ENCODE measurements at regions not wholly inside any gene's neighbourhood (a gene's known extent, or its start where the extent isn't known, plus 50 kb on each side); places are given as distances from the start of the nearest gene placed in this dataset.

DNA sequence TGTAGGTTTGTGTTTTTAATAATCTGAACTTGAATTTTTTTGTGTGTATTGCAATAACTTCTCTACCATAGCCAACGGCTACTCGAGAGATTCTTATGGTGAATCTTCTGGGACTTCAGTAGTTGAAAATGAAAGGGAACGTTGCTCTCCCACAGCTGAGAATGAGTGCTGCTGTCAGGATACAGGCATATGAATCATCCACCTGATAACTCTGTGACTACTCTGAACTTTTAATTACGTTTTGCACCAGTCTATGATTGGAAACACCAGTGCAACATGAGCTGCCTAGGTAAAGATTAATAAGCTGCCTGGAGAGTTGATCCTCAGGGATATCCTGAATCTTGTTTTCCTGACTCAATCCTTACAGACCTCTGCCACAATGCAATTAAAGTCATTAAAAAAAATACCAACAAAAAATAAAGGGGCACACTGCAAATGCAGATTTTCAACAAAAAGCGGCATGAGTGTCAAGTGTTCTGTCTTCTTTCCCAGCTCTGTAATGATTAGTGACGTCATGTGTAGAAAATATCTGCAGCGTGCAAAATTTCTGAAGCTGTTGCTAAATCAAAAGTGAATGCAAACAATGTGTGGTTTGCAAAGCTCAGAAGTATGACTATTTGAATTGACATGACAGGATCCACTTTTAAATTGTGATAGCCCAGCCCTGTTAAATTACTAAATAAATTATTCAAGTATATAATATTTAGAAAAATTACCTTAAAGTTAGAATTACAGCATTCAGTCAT lies 432.2 kb downstream of the HTR1B start:
- no peak overlapping the region for H3K27ac ChIP-seq (ENCODE audit: low read depth in 1 of 3, low read length in 2 of 3)
- no peak for FAIRE-seq
- no peak overlapping the region for H3K4me3 ChIP-seq (ENCODE audit: low read depth in 1 of 3, low read length in 3 of 3)
- no peaks in the 10 kb centered on the region for H3K36me3 ChIP-seq (ENCODE audit: control insufficient read depth in 3 of 3, insufficient read depth in 2 of 3, low read depth in 1 of 3, low read length in 3 of 3)
- no peaks in the 10 kb centered on the region for H3K4me1 ChIP-seq (ENCODE audit: control insufficient read depth in 3 of 3, insufficient read depth in 2 of 3, low read depth in 1 of 3, low read length in 2 of 3)
- no peaks in the 10 kb centered on the region for H3K27me3 ChIP-seq (ENCODE audit: control insufficient read depth in 3 of 3, insufficient read depth in 3 of 3, low read length in 3 of 3)
- WGBS, 3 donors, result 74 to 82% (median 80%) methylated on average over 7 of the region's 7 CpGs
- no peak for DNase-seq
- H3K9me3 ChIP-seq (ENCODE audit: control insufficient read depth in 2 of 2, insufficient read depth in 1 of 2, low read depth in 1 of 2, low read length in 1 of 2), result no peaks in the 10 kb centered on the region

DNA sequence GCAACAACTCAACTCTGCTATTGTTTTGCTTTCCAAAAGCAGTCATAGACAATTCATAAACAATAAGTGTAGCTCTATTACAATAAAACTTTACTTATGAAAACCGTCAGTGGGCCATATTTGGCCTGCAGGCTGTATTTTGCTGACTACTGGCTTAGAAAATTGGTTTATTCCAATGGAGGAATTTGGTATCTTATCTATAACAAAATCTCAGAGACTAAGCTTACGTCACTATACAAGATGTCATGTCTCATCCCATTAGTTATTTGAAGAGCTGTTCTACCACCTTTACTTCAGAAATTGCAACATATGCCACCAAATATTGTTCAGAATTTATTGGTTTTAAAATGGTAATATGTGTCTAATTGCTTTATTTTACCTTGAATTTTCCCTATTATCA lies 436.9 kb downstream of the HTR1B start:
- Histone ChIP-seq H3K27me3 (ENCODE audit: control insufficient read depth in 3 of 3, insufficient read depth in 3 of 3, low read length in 3 of 3) (no peaks in the 10 kb centered on the region), H3K36me3 (ENCODE audit: control insufficient read depth in 3 of 3, insufficient read depth in 2 of 3, low read depth in 1 of 3, low read length in 3 of 3) (no peaks in the 10 kb centered on the region), H3K9me3 (ENCODE audit: control insufficient read depth in 2 of 2, insufficient read depth in 1 of 2, low read depth in 1 of 2, low read length in 1 of 2) (no peaks in the 10 kb centered on the region), H3K4me1 (ENCODE audit: control insufficient read depth in 3 of 3, insufficient read depth in 2 of 3, low read depth in 1 of 3, low read length in 2 of 3) (no peaks in the 10 kb centered on the region), H3K27ac (ENCODE audit: low read depth in 1 of 3, low read length in 2 of 3) (no peak overlapping the region), H3K4me3 (ENCODE audit: low read depth in 1 of 3, low read length in 3 of 3) (no peak overlapping the region)
- FAIRE-seq (no peak), DNase-seq (no peak)
- 68 to 79% (median 71%) methylated on average over 2 of the region's 2 CpGs for WGBS, 3 donors

DNA sequence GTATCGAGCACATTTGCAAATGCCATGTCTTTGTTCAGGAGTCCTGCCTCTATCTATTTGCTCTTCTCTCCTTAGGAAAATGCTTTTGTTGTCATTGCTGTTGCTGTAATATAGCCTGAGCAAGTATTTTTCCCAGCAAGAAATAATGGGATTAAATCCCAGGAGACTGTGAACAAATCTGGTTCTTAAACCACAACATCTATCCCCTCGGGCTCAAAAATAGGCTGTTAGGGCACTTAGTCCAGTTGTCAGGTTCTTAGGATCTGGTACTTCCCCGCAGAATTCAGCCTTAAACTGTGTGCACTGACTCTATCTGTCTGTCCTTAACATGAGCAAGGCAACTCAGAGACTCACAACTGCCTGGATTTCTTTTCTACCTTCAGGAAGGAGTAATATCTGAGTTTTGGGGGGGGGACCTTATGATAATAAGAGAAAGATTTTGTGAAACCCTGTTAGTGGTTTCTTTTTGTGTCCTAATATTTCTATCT lies 437.5 kb downstream of the HTR1B start:
- FAIRE-seq, result no peak
- 78 to 87% (median 85%) methylated on average over 3 of the region's 3 CpGs for WGBS, 3 donors

DNA sequence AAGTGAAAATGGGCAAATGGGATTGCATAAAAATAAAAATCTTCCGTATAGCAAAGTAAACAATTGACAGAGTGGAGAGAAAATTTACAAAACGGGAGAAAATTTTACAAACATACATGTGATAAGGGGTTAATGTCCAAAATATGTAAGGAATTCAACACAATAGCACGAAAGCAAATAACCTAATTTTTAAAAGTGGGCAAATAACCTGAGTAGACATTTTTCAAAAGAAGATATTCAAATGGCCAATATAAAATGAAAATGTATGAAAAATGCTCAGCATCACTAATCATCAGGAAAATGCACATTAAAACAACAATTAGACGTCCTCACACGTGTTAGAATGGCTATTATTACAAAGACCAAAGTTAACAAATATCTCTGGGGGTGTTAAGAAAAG lies 441.5 kb downstream of the HTR1B start:
- FAIRE-seq, result no peak
- Histone ChIP-seq H3K36me3 (ENCODE audit: control insufficient read depth in 3 of 3, insufficient read depth in 2 of 3, low read depth in 1 of 3, low read length in 3 of 3) (no peaks in the 10 kb centered on the region), H3K27ac (ENCODE audit: low read depth in 1 of 3, low read length in 2 of 3) (no peak overlapping the region), H3K27me3 (ENCODE audit: control insufficient read depth in 3 of 3, insufficient read depth in 3 of 3, low read length in 3 of 3) (no peaks in the 10 kb centered on the region), H3K4me1 (ENCODE audit: control insufficient read depth in 3 of 3, insufficient read depth in 2 of 3, low read depth in 1 of 3, low read length in 2 of 3) (no peaks in the 10 kb centered on the region), H3K4me3 (ENCODE audit: low read depth in 1 of 3, low read length in 3 of 3) (no peak overlapping the region), H3K9me3 (ENCODE audit: control insufficient read depth in 2 of 2, insufficient read depth in 1 of 2, low read depth in 1 of 2, low read length in 1 of 2) (no peaks in the 10 kb centered on the region)
- WGBS, 3 donors, result 39 to 54% (median 47%) methylated on average over 5 of the region's 5 CpGs
- DNase-seq, result no peak

More for the DNA sequence above, 437.5 kb downstream of the HTR1B start:
- Histone ChIP-seq H3K4me1 (ENCODE audit: control insufficient read depth in 3 of 3, insufficient read depth in 2 of 3, low read depth in 1 of 3, low read length in 2 of 3) (no peaks in the 10 kb centered on the region), H3K9me3 (ENCODE audit: control insufficient read depth in 2 of 2, insufficient read depth in 1 of 2, low read depth in 1 of 2, low read length in 1 of 2) (no peaks in the 10 kb centered on the region), H3K36me3 (ENCODE audit: control insufficient read depth in 3 of 3, insufficient read depth in 2 of 3, low read depth in 1 of 3, low read length in 3 of 3) (no peaks in the 10 kb centered on the region), H3K4me3 (ENCODE audit: low read depth in 1 of 3, low read length in 3 of 3) (no peak overlapping the region), H3K27ac (ENCODE audit: low read depth in 1 of 3, low read length in 2 of 3) (no peak overlapping the region), H3K27me3 (ENCODE audit: control insufficient read depth in 3 of 3, insufficient read depth in 3 of 3, low read length in 3 of 3) (no peaks in the 10 kb centered on the region)
- no peak for DNase-seq

DNA sequence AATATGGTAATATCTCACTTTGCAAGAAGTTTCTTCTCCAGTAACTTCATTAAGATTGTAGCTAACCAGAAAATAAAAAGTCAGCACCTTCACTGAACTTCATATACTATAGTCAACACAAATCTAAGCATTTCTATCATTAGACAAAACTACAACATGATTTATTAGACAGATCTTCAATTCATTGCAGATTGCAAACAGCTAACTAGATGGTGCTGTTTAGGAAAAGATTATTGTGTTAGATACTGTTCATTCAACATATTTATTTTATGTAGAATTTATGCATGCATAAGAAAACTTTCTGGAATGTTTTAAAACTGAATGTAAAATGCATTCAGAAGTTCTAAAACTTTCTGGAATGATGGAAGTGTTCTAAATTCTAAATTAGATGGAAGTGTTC lies 442.1 kb downstream of the HTR1B start:
- Histone ChIP-seq H3K9me3 (ENCODE audit: control insufficient read depth in 2 of 2, insufficient read depth in 1 of 2, low read depth in 1 of 2, low read length in 1 of 2) (no peaks in the 10 kb centered on the region), H3K27me3 (ENCODE audit: control insufficient read depth in 3 of 3, insufficient read depth in 3 of 3, low read length in 3 of 3) (no peaks in the 10 kb centered on the region), H3K36me3 (ENCODE audit: control insufficient read depth in 3 of 3, insufficient read depth in 2 of 3, low read depth in 1 of 3, low read length in 3 of 3) (no peaks in the 10 kb centered on the region), H3K4me3 (ENCODE audit: low read depth in 1 of 3, low read length in 3 of 3) (no peak overlapping the region), H3K4me1 (ENCODE audit: control insufficient read depth in 3 of 3, insufficient read depth in 2 of 3, low read depth in 1 of 3, low read length in 2 of 3) (no peaks in the 10 kb centered on the region), H3K27ac (ENCODE audit: low read depth in 1 of 3, low read length in 2 of 3) (no peak overlapping the region)
- DNase-seq (no peak), FAIRE-seq (no peak)

DNA sequence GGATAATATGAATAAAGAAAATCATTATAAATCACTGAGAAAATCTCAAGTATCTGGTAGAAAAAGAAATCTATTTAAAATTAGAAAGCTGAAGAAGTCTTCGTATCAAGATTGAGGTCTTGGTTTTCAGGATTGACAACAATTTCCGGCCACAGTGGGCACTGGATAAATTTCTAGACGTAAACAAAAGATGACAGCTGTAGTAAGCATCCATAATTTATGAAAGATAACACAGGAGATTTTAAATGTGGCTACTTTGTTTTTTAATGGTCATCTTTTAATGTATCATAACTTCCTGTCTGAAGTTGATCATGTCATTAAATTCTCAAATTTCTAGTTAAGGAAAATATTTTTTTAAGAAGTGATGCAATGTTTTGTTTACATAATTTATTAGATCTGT lies 444.2 kb downstream of the HTR1B start:
- FAIRE-seq, result no peak
- no peak for DNase-seq
- no peaks in the 10 kb centered on the region for H3K36me3 ChIP-seq (ENCODE audit: control insufficient read depth in 3 of 3, insufficient read depth in 2 of 3, low read depth in 1 of 3, low read length in 3 of 3)
- no peaks in the 10 kb centered on the region for H3K9me3 ChIP-seq (ENCODE audit: control insufficient read depth in 2 of 2, insufficient read depth in 1 of 2, low read depth in 1 of 2, low read length in 1 of 2)
- 66 to 84% (median 84%) methylated on average over 3 of the region's 3 CpGs for WGBS, 3 donors
- H3K27ac ChIP-seq (ENCODE audit: low read depth in 1 of 3, low read length in 2 of 3), result no peak overlapping the region
- no peak overlapping the region for H3K4me3 ChIP-seq (ENCODE audit: low read depth in 1 of 3, low read length in 3 of 3)
- H3K27me3 ChIP-seq (ENCODE audit: control insufficient read depth in 3 of 3, insufficient read depth in 3 of 3, low read length in 3 of 3), result no peaks in the 10 kb centered on the region
- H3K4me1 ChIP-seq (ENCODE audit: control insufficient read depth in 3 of 3, insufficient read depth in 2 of 3, low read depth in 1 of 3, low read length in 2 of 3), result no peaks in the 10 kb centered on the region

DNA sequence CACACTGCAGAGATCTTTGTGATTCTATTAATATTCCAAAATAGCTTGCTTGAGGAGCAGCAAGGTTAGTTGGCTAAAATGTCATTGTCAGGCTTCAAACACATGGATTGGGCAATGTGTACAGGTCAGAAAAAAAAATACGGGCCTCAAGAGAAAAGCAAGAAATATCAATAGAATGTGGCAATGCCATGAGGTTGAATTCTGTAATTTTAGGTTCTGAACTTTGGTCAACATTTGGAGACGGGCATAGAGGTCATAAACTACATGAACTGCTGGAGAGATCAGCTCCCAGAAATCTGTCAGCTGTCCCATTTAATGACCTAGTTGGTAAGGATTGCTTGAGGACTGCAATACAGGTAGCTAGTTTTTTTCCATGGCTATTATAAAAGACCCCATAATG lies 445.8 kb downstream of the HTR1B start:
- H3K9me3 ChIP-seq (ENCODE audit: control insufficient read depth in 2 of 2, insufficient read depth in 1 of 2, low read depth in 1 of 2, low read length in 1 of 2), result no peaks in the 10 kb centered on the region
- DNase-seq, result no peak
- H3K4me1 ChIP-seq (ENCODE audit: control insufficient read depth in 3 of 3, insufficient read depth in 2 of 3, low read depth in 1 of 3, low read length in 2 of 3), result no peaks in the 10 kb centered on the region
- 73 to 82% (median 75%) methylated on average over 2 of the region's 2 CpGs for WGBS, 3 donors
- no peak overlapping the region for H3K27ac ChIP-seq (ENCODE audit: low read depth in 1 of 3, low read length in 2 of 3)
- H3K4me3 ChIP-seq (ENCODE audit: low read depth in 1 of 3, low read length in 3 of 3), result no peak overlapping the region
- FAIRE-seq, result no peak
- H3K27me3 ChIP-seq (ENCODE audit: control insufficient read depth in 3 of 3, insufficient read depth in 3 of 3, low read length in 3 of 3), result no peaks in the 10 kb centered on the region
- no peaks in the 10 kb centered on the region for H3K36me3 ChIP-seq (ENCODE audit: control insufficient read depth in 3 of 3, insufficient read depth in 2 of 3, low read depth in 1 of 3, low read length in 3 of 3)

DNA sequence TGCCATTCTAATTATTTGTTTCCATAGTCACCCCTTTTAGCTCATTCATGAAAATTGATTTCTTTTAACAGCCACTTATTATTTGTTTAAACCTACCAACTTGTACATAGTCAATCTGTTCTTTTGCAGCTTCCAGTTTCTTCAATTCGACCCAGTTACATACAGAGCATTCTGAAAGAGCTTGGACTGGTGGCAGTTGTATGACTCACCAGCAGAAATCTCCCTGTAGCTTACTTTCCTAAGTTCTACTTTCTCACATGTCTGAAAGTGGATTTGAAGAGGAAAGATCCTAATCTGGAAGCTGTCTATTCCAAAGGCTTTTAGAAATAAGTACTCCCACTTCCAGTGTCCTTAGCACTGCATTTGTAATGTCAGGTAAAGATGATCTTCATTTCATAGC lies 447.9 kb downstream of the HTR1B start:
- Histone ChIP-seq H3K4me3 (ENCODE audit: low read depth in 1 of 3, low read length in 3 of 3) (no peak overlapping the region), H3K4me1 (ENCODE audit: control insufficient read depth in 3 of 3, insufficient read depth in 2 of 3, low read depth in 1 of 3, low read length in 2 of 3) (no peaks in the 10 kb centered on the region), H3K27ac (ENCODE audit: low read depth in 1 of 3, low read length in 2 of 3) (no peak overlapping the region), H3K27me3 (ENCODE audit: control insufficient read depth in 3 of 3, insufficient read depth in 3 of 3, low read length in 3 of 3) (no peaks in the 10 kb centered on the region), H3K9me3 (ENCODE audit: control insufficient read depth in 2 of 2, insufficient read depth in 1 of 2, low read depth in 1 of 2, low read length in 1 of 2) (peaks cover 0 to 16% of the 10 kb centered on the region in 2 donors), H3K36me3 (ENCODE audit: control insufficient read depth in 3 of 3, insufficient read depth in 2 of 3, low read depth in 1 of 3, low read length in 3 of 3) (no peaks in the 10 kb centered on the region)
- DNase-seq (no peak), FAIRE-seq (no peak)
- 32 to 55% (median 47%) methylated on average over 1 of the region's 1 CpG for WGBS, 3 donors
